ENCODE measurements at regions not wholly inside any gene's neighbourhood (a gene's known extent, or its start where the extent isn't known, plus 50 kb on each side); places are given as distances from the start of the nearest gene placed in this dataset.

DNA sequence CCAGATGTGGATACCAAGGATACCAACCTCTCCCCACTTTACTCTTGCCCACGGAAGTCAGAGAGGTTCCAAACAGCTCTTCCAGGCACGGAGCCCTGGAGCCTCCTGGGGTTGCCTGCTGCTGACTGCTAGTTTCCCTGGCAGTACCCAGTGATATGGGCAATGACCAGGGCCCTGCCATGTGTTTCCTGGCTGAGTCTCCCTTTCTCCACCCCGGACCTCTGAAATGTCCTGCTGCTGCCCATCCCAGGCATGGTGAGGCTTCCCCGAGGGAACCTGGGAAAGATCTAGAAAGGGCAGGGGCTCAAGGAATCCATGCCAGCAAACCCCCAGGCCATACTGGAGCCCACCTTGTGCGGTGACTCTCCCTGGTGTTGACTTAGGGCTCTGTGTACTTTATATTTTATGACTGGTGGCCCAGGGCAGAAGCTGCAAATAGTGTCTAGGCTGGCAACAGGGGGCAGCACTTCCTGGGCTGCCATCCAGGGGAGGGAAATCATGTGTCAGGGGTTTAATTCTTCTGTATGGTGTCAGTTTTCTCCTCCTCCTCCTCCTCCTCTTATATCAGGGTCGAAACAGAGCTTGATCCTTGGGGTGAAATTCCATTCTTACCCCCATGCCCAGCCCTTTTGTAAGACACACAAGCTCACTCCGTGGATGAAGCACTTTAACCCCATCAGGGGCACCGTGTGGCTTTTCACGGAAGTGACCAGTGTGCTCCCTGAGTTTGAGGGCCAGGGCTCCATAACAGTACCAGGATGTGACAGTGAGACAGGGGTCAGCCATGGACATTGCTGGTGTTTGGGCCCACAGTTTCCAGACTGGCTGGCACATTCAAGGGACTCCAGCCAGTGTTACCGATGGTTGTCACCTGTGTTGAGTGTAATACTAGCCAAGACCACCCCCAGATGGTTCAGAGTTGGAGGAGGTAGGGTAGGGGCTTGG is 62.4 kb upstream of the GDF10 start:
- no peak overlapping the region for H3K27ac ChIP-seq
- no peaks in the 10 kb centered on the region for H3K4me1 ChIP-seq (ENCODE audit: insufficient read depth)
- TF ChIP-seq EZH2 (IDR thresholded peaks at IDR 0.05; ENCODE audit: borderline replicate concordance), result no peak
- TF ChIP-seq, protein P1, sequence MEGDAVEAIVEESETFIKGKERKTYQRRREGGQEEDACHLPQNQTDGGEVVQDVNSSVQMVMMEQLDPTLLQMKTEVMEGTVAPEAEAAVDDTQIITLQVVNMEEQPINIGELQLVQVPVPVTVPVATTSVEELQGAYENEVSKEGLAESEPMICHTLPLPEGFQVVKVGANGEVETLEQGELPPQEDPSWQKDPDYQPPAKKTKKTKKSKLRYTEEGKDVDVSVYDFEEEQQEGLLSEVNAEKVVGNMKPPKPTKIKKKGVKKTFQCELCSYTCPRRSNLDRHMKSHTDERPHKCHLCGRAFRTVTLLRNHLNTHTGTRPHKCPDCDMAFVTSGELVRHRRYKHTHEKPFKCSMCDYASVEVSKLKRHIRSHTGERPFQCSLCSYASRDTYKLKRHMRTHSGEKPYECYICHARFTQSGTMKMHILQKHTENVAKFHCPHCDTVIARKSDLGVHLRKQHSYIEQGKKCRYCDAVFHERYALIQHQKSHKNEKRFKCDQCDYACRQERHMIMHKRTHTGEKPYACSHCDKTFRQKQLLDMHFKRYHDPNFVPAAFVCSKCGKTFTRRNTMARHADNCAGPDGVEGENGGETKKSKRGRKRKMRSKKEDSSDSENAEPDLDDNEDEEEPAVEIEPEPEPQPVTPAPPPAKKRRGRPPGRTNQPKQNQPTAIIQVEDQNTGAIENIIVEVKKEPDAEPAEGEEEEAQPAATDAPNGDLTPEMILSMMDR (IDR thresholded peaks at IDR 0.05; ENCODE audit: poor library complexity), result no peak
- TF ChIP-seq EZH2phosphoT487 (IDR thresholded peaks at IDR 0.05; ENCODE audit: low read depth, severe bottlenecking, unreplicated experiment), result no peak
- no peak overlapping the region for H3K4me2 ChIP-seq
- H3K36me3 ChIP-seq (replicated peaks; ENCODE audit: insufficient read depth, low read depth), result no peaks in the 10 kb centered on the region
- H3K4me3 ChIP-seq, result no peak overlapping the region
- H3K9me3 ChIP-seq (ENCODE audit: low read depth), result no peaks in the 10 kb centered on the region
- no peaks in the 10 kb centered on the region for H3K9me2 ChIP-seq (replicated peaks; ENCODE audit: insufficient read depth)
- DNase-seq (ENCODE audit: low spot score), result no peak
- no peaks in the 10 kb centered on the region for H4K20me1 ChIP-seq (ENCODE audit: insufficient read depth, poor library complexity, severe bottlenecking)
- 68% methylated on average over 10 of the region's 10 CpGs for WGBS (ENCODE audit: low lambda C conversion rate, missing lambda C conversion rate)
- H3K27me3 ChIP-seq, result no peaks in the 10 kb centered on the region
- no peaks in the 10 kb centered on the region for H3K79me2 ChIP-seq
- H2AFZ ChIP-seq, result no peak overlapping the region

DNA sequence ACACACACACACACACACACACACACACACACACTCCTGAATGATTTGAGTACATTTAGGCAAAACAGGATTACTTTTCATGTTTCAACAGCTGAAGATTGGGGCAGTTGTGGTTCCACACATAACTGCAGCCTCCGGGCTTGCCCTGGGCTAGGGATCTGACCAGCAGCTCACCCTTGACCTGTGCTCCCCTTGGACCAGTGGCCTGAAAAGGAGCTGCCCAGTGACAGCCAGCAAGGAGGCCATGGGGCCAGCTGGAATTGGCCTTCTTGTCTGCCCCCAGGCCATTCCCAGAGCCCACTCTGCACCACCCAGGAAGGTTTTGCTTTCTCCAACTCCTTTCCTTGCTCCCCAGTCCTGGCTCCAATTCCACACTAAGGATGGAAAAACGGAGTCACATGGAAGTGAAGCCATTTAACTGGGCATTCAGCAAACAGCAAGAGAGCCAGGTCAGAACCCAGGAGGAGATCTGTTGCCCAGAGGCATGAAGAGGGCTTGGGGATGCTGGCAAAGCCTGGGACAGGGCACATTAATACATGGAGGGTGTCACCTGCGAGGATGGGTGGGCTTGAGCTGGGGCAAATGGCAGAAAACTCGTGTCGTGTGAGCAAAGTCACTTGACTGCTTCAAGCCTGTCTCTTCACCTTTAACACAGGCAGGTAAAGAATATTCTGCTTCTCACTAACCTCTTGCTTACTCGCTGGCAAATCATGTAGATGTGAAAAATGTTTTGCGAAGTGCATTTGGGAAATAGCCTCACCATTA is 61.5 kb upstream of the GDF10 start:
- H3K79me2 ChIP-seq, result no peaks in the 10 kb centered on the region
- H2AFZ ChIP-seq, result no peak overlapping the region
- DNase-seq (ENCODE audit: low spot score), result no peak
- no peak overlapping the region for H3K4me3 ChIP-seq
- H3K9me2 ChIP-seq (replicated peaks; ENCODE audit: insufficient read depth), result no peaks in the 10 kb centered on the region
- H3K9me3 ChIP-seq (ENCODE audit: low read depth), result no peaks in the 10 kb centered on the region
- H3K27me3 ChIP-seq, result no peaks in the 10 kb centered on the region
- no peak overlapping the region for H3K4me2 ChIP-seq
- WGBS (ENCODE audit: low lambda C conversion rate, missing lambda C conversion rate), result 88% methylated on average over 7 of the region's 7 CpGs
- no peak overlapping the region for H3K27ac ChIP-seq
- no peaks in the 10 kb centered on the region for H4K20me1 ChIP-seq (ENCODE audit: insufficient read depth, poor library complexity, severe bottlenecking)
- no peaks in the 10 kb centered on the region for H3K4me1 ChIP-seq (ENCODE audit: insufficient read depth)
- TF ChIP-seq EZH2 (IDR thresholded peaks at IDR 0.05; ENCODE audit: borderline replicate concordance) (no peak), EZH2phosphoT487 (IDR thresholded peaks at IDR 0.05; ENCODE audit: low read depth, severe bottlenecking, unreplicated experiment) (no peak)
- TF ChIP-seq, protein P1 (IDR thresholded peaks at IDR 0.05; ENCODE audit: poor library complexity), result no peak
- no peaks in the 10 kb centered on the region for H3K36me3 ChIP-seq (replicated peaks; ENCODE audit: insufficient read depth, low read depth)

DNA sequence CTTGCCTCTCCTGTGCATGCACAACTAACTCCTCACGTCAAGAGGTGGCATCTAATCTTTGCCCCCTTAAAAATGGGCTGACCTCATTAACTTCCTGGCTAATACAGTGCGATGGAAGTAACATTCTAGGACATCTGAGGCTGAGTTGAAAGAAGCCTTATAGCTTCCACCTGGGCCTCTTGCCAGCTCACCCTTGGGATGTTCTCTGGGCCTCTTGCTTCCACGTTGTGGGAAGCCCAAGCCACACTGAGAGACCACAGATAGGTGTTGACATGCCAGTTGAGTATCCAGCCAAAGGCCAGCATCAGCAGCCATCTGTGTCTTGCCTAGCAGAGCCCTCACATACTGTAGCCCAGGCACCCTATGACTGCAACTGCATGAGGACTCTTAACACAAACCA is 60.8 kb upstream of the GDF10 start:
- H3K4me3 ChIP-seq, result no peak overlapping the region
- H2AFZ ChIP-seq, result no peak overlapping the region
- no peak overlapping the region for H3K4me2 ChIP-seq
- H3K36me3 ChIP-seq (replicated peaks; ENCODE audit: insufficient read depth, low read depth), result no peaks in the 10 kb centered on the region
- WGBS (ENCODE audit: low lambda C conversion rate, missing lambda C conversion rate), result 87% methylated on average over 3 of the region's 3 CpGs
- no peaks in the 10 kb centered on the region for H3K9me2 ChIP-seq (replicated peaks; ENCODE audit: insufficient read depth)
- no peak overlapping the region for H3K27ac ChIP-seq
- TF ChIP-seq EZH2phosphoT487 (IDR thresholded peaks at IDR 0.05; ENCODE audit: low read depth, severe bottlenecking, unreplicated experiment), result no peak
- TF ChIP-seq, protein P1 (IDR thresholded peaks at IDR 0.05; ENCODE audit: poor library complexity), result no peak
- no peak for TF ChIP-seq EZH2 (IDR thresholded peaks at IDR 0.05; ENCODE audit: borderline replicate concordance)
- no peaks in the 10 kb centered on the region for H4K20me1 ChIP-seq (ENCODE audit: insufficient read depth, poor library complexity, severe bottlenecking)
- DNase-seq (ENCODE audit: low spot score), result no peak
- H3K27me3 ChIP-seq, result no peaks in the 10 kb centered on the region
- no peaks in the 10 kb centered on the region for H3K4me1 ChIP-seq (ENCODE audit: insufficient read depth)
- H3K9me3 ChIP-seq (ENCODE audit: low read depth), result no peaks in the 10 kb centered on the region
- no peaks in the 10 kb centered on the region for H3K79me2 ChIP-seq

Data from hepatocyte (in vitro differentiated cells).